Astrocyte (in vitro differentiated cells and primary cell): ENCODE measurements at regions not wholly inside any gene's neighbourhood (a gene's known extent, or its start where the extent isn't known, plus 50 kb on each side); places are given as distances from the start of the nearest gene placed in this dataset.

Experiments used
- DNase-seq: peaks from one replicate; pipeline ENCODE4 v3.0.0-alpha.2; 2010; ENCODE audit warnings: low read depth
- FAIRE-seq: peaks from 2 replicates; lab custom pipeline; 2011; peaks lifted over from hg19 to GRCh38; lab: Jason Lieb, UNC
- H2AFZ ChIP-seq: 2 replicates; pipeline ENCODE4 v1.6.0; 2012; ENCODE audit warnings: low read depth, low read length, inconsistent platforms
- H3K27ac ChIP-seq: 2 replicates; pipeline ENCODE4 v1.5.1; 2011; ENCODE audit warnings: low read depth, low read length, inconsistent platforms
- H3K27me3 ChIP-seq: 2 replicates; pipeline ENCODE4 v1.6.0; 2011; ENCODE audit warnings: low read length, inconsistent platforms; ENCODE audit not compliant: insufficient read depth
- H3K36me3 ChIP-seq: 2 replicates; pipeline ENCODE4 v1.5.1; 2011; ENCODE audit warnings: low read length, inconsistent platforms; ENCODE audit not compliant: insufficient read depth
- H3K4me1 ChIP-seq: 2 replicates; pipeline ENCODE4 v1.5.1; 2011; ENCODE audit warnings: low read length, inconsistent platforms; ENCODE audit not compliant: insufficient read depth
- H3K4me2 ChIP-seq: 2 replicates; pipeline ENCODE4 v1.6.0; 2012; ENCODE audit warnings: low read length, inconsistent platforms
- H3K4me3 ChIP-seq: 2 replicates; pipeline ENCODE4 v1.5.1; 2011; ENCODE audit warnings: low read depth, mild to moderate bottlenecking, low read length, inconsistent platforms; ENCODE audit not compliant: insufficient read depth
- H3K79me2 ChIP-seq: 2 replicates; pipeline ENCODE4 v1.6.0; 2012; ENCODE audit warnings: mild to moderate bottlenecking, low read length, inconsistent platforms; ENCODE audit not compliant: insufficient read depth
- H3K9ac ChIP-seq: 2 replicates; pipeline ENCODE4 v1.6.0; 2012; ENCODE audit warnings: mild to moderate bottlenecking, low read length, inconsistent platforms
- H3K9me3 ChIP-seq: 2 replicates; pipeline ENCODE4 v1.5.1; 2012; ENCODE audit warnings: low read depth, mild to moderate bottlenecking, low read length, inconsistent platforms; ENCODE audit not compliant: insufficient read depth
- H4K20me1 ChIP-seq: 2 replicates; pipeline ENCODE4 v1.6.0; 2012; ENCODE audit warnings: low read length, inconsistent platforms; ENCODE audit not compliant: insufficient read depth
- H3K27ac Mint-ChIP-seq: one replicate; pipeline ENCODE4 v1.8.0; 2021; ENCODE audit warnings: mild to moderate bottlenecking, mixed read lengths; ENCODE audit not compliant: unreplicated experiment
- H3K27me3 Mint-ChIP-seq: one replicate; pipeline ENCODE4 v1.8.0; 2021; ENCODE audit warnings: low read depth, mixed read lengths; ENCODE audit not compliant: unreplicated experiment
- H3K36me3 Mint-ChIP-seq: one replicate; pipeline ENCODE4 v1.8.0; 2021; ENCODE audit warnings: low read depth, mixed read lengths; ENCODE audit not compliant: unreplicated experiment
- H3K4me1 Mint-ChIP-seq: one replicate; pipeline ENCODE4 v1.8.0; 2021; ENCODE audit warnings: low read depth, mixed read lengths; ENCODE audit not compliant: unreplicated experiment
- H3K4me3 Mint-ChIP-seq: one replicate; pipeline ENCODE4 v1.8.0; 2021; ENCODE audit warnings: mild to moderate bottlenecking, moderate library complexity, mixed read lengths; ENCODE audit not compliant: unreplicated experiment
- H3K9me3 Mint-ChIP-seq: one replicate; pipeline ENCODE4 v1.8.0; 2021; ENCODE audit warnings: mild to moderate bottlenecking, mixed read lengths; ENCODE audit not compliant: unreplicated experiment
- EZH2 ChIP-seq: IDR thresholded peaks from 2 replicates; pipeline ENCODE4 v1.6.1; 2012; ENCODE audit warnings: mild to moderate bottlenecking, low read length, inconsistent platforms; ENCODE audit not compliant: insufficient read depth
- TF ChIP-seq, protein P1 (sequence below): IDR thresholded peaks from 2 replicates; pipeline ENCODE4 v1.5.1; 2011; ENCODE audit warnings: low read depth, mild to moderate bottlenecking, inconsistent platforms, low read length, moderate library complexity; ENCODE audit not compliant: insufficient read depth

DNA sequence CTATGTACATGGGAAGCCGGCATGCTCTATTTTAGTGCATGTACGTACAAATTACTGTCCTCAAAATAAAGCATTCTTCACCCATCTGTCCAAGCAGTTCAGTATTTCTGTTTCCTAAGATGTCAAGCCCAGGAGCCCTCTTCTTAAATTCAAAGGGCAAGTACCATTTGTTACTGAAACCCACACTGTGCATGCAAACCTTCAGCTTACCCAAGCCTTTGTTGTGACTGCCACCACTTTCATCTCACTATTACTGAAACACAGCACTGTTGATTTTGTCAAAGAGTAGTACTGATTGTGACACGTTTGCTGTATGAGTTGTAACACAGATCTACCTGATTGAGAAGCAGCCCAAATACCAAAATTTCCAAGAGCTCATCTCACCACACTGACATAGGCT, 390.4 kb upstream of the IZUMO3 start:
- no peak for FAIRE-seq
- no peak overlapping the region for H3K27ac Mint-ChIP-seq

DNA sequence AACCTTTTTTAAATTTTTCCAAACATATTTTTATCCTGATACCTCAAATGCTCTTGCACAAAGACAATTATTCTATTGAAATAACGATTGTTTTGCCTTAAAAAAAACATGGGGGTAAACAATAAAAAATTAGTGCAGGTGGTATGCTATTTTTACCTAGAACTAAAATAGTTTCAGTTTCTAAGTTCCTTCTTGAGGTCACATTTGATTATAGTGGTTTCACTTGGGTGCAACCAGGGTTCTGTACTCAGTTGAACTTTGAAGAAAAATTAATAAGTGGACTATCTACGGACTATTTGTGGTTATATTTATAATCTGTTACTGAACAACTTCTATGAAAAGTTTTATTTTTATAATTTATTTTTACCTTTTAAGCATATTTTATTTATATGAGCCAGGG, 387.1 kb upstream of the IZUMO3 start:
- H3K4me1 Mint-ChIP-seq, result no peaks in the 10 kb centered on the region
- no peak for FAIRE-seq

More for the DNA sequence above, 390.4 kb upstream of the IZUMO3 start:
- no peak overlapping the region for H3K4me3 ChIP-seq
- H3K27me3 ChIP-seq, result no peaks in the 10 kb centered on the region
- Mint-ChIP-seq H3K36me3 (no peaks in the 10 kb centered on the region), H3K4me1 (no peaks in the 10 kb centered on the region), H3K4me3 (no peak overlapping the region), H3K27me3 (no peaks in the 10 kb centered on the region), H3K9me3 (no peaks in the 10 kb centered on the region)
- H4K20me1 ChIP-seq, result no peaks in the 10 kb centered on the region
- no peak for TF ChIP-seq EZH2
- TF ChIP-seq, protein P1, sequence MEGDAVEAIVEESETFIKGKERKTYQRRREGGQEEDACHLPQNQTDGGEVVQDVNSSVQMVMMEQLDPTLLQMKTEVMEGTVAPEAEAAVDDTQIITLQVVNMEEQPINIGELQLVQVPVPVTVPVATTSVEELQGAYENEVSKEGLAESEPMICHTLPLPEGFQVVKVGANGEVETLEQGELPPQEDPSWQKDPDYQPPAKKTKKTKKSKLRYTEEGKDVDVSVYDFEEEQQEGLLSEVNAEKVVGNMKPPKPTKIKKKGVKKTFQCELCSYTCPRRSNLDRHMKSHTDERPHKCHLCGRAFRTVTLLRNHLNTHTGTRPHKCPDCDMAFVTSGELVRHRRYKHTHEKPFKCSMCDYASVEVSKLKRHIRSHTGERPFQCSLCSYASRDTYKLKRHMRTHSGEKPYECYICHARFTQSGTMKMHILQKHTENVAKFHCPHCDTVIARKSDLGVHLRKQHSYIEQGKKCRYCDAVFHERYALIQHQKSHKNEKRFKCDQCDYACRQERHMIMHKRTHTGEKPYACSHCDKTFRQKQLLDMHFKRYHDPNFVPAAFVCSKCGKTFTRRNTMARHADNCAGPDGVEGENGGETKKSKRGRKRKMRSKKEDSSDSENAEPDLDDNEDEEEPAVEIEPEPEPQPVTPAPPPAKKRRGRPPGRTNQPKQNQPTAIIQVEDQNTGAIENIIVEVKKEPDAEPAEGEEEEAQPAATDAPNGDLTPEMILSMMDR, result no peak
- no peak overlapping the region for H2AFZ ChIP-seq
- H3K36me3 ChIP-seq, result no peaks in the 10 kb centered on the region
- H3K4me2 ChIP-seq, result no peak overlapping the region
- no peak overlapping the region for H3K27ac ChIP-seq
- H3K4me1 ChIP-seq, result no peaks in the 10 kb centered on the region
- peaks cover 4% of the 10 kb centered on the region for H3K9me3 ChIP-seq
- no peak for DNase-seq
- H3K9ac ChIP-seq, result no peak overlapping the region
- no peaks in the 10 kb centered on the region for H3K79me2 ChIP-seq

DNA sequence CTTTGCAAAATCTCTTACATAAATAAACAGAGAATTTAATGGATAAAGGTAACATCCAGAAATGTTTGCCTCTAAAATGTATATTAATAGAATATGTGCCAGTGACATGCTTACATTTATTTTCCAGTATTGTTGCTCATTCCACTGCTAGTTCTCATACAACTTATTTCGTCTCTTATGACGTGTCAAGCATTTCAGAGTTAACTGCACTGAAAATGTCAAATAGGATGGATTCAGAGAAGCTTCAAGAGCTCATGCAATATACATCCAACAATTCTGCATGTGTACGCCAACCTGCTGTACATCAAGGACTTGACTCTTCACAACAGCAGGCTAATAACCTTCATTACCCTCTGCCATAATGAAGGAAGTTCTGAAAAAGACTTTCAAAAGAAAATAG, 386.2 kb upstream of the IZUMO3 start:
- H3K36me3 Mint-ChIP-seq, result no peaks in the 10 kb centered on the region
- TF ChIP-seq, protein P1, result no peak
- no peak for TF ChIP-seq EZH2
- H3K4me1 Mint-ChIP-seq, result no peaks in the 10 kb centered on the region
- no peaks in the 10 kb centered on the region for H3K36me3 ChIP-seq
- H3K9me3 Mint-ChIP-seq, result no peaks in the 10 kb centered on the region
- H3K27me3 Mint-ChIP-seq, result no peaks in the 10 kb centered on the region
- H3K4me3 Mint-ChIP-seq, result no peak overlapping the region
- H3K79me2 ChIP-seq, result no peaks in the 10 kb centered on the region
- no peak overlapping the region for H3K27ac Mint-ChIP-seq
- H3K4me1 ChIP-seq, result no peaks in the 10 kb centered on the region
- FAIRE-seq, result no peak
- H3K27me3 ChIP-seq, result no peaks in the 10 kb centered on the region
- no peak overlapping the region for H2AFZ ChIP-seq
- H3K4me3 ChIP-seq, result no peak overlapping the region
- no peak overlapping the region for H3K4me2 ChIP-seq
- H4K20me1 ChIP-seq, result no peaks in the 10 kb centered on the region
- H3K27ac ChIP-seq, result no peak overlapping the region
- no peak for DNase-seq
- no peak overlapping the region for H3K9ac ChIP-seq
- H3K9me3 ChIP-seq, result no peaks in the 10 kb centered on the region

More for the DNA sequence above, 387.1 kb upstream of the IZUMO3 start:
- Histone ChIP-seq H3K36me3 (no peaks in the 10 kb centered on the region), H3K4me3 (no peak overlapping the region), H3K27ac (no peak overlapping the region), H3K9ac (no peak overlapping the region), H3K27me3 (no peaks in the 10 kb centered on the region), H4K20me1 (no peaks in the 10 kb centered on the region), H2AFZ (no peak overlapping the region), H3K4me2 (no peak overlapping the region), H3K9me3 (no peaks in the 10 kb centered on the region), H3K4me1 (no peaks in the 10 kb centered on the region), H3K79me2 (no peaks in the 10 kb centered on the region)
- H3K4me3 Mint-ChIP-seq, result no peak overlapping the region
- no peaks in the 10 kb centered on the region for H3K36me3 Mint-ChIP-seq
- DNase-seq, result no peak
- H3K9me3 Mint-ChIP-seq, result no peaks in the 10 kb centered on the region
- no peak overlapping the region for H3K27ac Mint-ChIP-seq
- no peaks in the 10 kb centered on the region for H3K27me3 Mint-ChIP-seq
- TF ChIP-seq, protein P1, result no peak
- TF ChIP-seq EZH2, result no peak
